ENCODE measurements at regions not wholly inside any gene's neighbourhood (a gene's known extent, or its start where the extent isn't known, plus 50 kb on each side); places are given as distances from the start of the nearest gene placed in this dataset.

GRCh38 chr18:30057398-30057797 is 985.1 kb downstream of the DSC3 start:
- TF ChIP-seq EP300 (IDR thresholded peaks at IDR 0.05): no peak
- no peak for TF ChIP-seq POLR2A (IDR thresholded peaks at IDR 0.05)
- TF ChIP-seq CTCF (IDR thresholded peaks at IDR 0.05): no peak
- no peak for TF ChIP-seq POLR2AphosphoS5 (IDR thresholded peaks at IDR 0.05)
